Endothelial cell of umbilical vein (primary cell): ENCODE measurements at regions not wholly inside any gene's neighbourhood (a gene's known extent, or its start where the extent isn't known, plus 50 kb on each side); places are given as distances from the start of the nearest gene placed in this dataset.

Experiments
- BruUV-seq: library from RNA; stranded (reverse); fragments of 400-500 nt; replicated peaks from 2 replicates; lab custom pipeline; 2021; lab: Mats Ljungman, UMichigan
- CTCF ChIA-PET: fragments of 300-600, 350-600 bp; sonication (Branson Sonifier 250); formaldehyde crosslinking; loops from one replicate; lab custom pipeline; 2021; ENCODE audit warnings: antibody characterized with exemption, inconsistent platforms; lab: Charles Lee
- POLR2A ChIA-PET: fragments of 300-600, 350-600 bp; sonication (Branson Sonifier 250); formaldehyde crosslinking; loops from one replicate; lab custom pipeline; 2021; ENCODE audit warnings: antibody characterized with exemption, inconsistent platforms; lab: Charles Lee
- DNase-seq: peaks from one replicate; pipeline ENCODE4 v3.0.0-alpha.2; 2011; ENCODE audit warnings: low read depth, low spot score
- FAIRE-seq: peaks from 2 replicates; lab custom pipeline; 2011; peaks lifted over from hg19 to GRCh38; lab: Jason Lieb, UNC
- H2AFZ ChIP-seq: 2 replicates; pipeline ENCODE4 v1.6.0; 2012; ENCODE audit warnings: low read depth, low read length, control low read depth, inconsistent platforms
- H3K27ac ChIP-seq: 2 replicates; pipeline ENCODE4 v1.5.1; 2011; ENCODE audit warnings: low read depth, mild to moderate bottlenecking, control low read depth, low read length, moderate library complexity; ENCODE audit not compliant: insufficient read depth
- H3K27me3 ChIP-seq, 2 experiments: 2 replicates each; pipeline versions ENCODE4 v1.6.0 to v1.6.1; 2011; ENCODE audit warnings: low read length in 2 of 2, mixed read lengths in 1 of 2; ENCODE audit not compliant: control insufficient read depth in 2 of 2, insufficient read depth in 2 of 2
- H3K36me3 ChIP-seq, 2 experiments: 2 replicates in 1 of 2; 3 replicates in 1 of 2; pipeline ENCODE4 v1.5.1; 2011; ENCODE audit warnings: low read length in 2 of 2, mild to moderate bottlenecking in 1 of 2, moderate library complexity in 1 of 2; ENCODE audit not compliant: control insufficient read depth in 2 of 2, insufficient read depth in 2 of 2; ENCODE audit errors: extremely low read depth in 1 of 2
- H3K4me1 ChIP-seq: 3 replicates; pipeline ENCODE4 v1.5.1; 2011; ENCODE audit warnings: mild to moderate bottlenecking, low read length; ENCODE audit not compliant: control insufficient read depth, insufficient read depth; ENCODE audit errors: extremely low read depth
- H3K4me2 ChIP-seq: 2 replicates; pipeline ENCODE4 v1.6.1; 2011; ENCODE audit warnings: low read length, control low read depth, mixed read lengths; ENCODE audit not compliant: insufficient read depth
- H3K4me3 ChIP-seq, 3 experiments: fragments of 200-600 bp in 1 of 3; sonication (generic), shearing (Covaris generic) in 1 of 3; replicated peaks in 1 of 3; 2 replicates each; pipeline ENCODE4 v1.5.1; 2011 to 2016; ENCODE audit warnings: control low read depth in 3 of 3, low read length in 3 of 3, mild to moderate bottlenecking in 2 of 3, inconsistent platforms in 1 of 3, low read depth in 1 of 3, moderate library complexity in 1 of 3; ENCODE audit not compliant: insufficient read depth in 1 of 3
- H3K79me2 ChIP-seq: 2 replicates; pipeline ENCODE4 v1.6.0; 2012; ENCODE audit warnings: low read length, inconsistent platforms; ENCODE audit not compliant: control insufficient read depth, insufficient read depth
- H3K9ac ChIP-seq: replicated peaks from 2 replicates; pipeline ENCODE3; 2011; ENCODE audit warnings: low read length, control low read depth; ENCODE audit not compliant: insufficient read depth; ENCODE audit errors: extremely low read depth
- H3K9me1 ChIP-seq: replicated peaks from 3 replicates; pipeline ENCODE4 v1.6.0; 2011; ENCODE audit warnings: mild to moderate bottlenecking, low read length; ENCODE audit not compliant: control insufficient read depth, insufficient read depth; ENCODE audit errors: extremely low read depth
- H3K9me3 ChIP-seq: replicated peaks from 2 replicates; pipeline ENCODE4 v1.5.1; 2012; ENCODE audit warnings: low read length, inconsistent platforms; ENCODE audit not compliant: control insufficient read depth, insufficient read depth
- H4K20me1 ChIP-seq: replicated peaks from 2 replicates; pipeline ENCODE3; 2011; ENCODE audit warnings: mild to moderate bottlenecking, low read length; ENCODE audit not compliant: control insufficient read depth, insufficient read depth; ENCODE audit errors: extremely low read depth
- CTCF ChIP-seq, 2 donors: IDR thresholded peaks; 1 replicate in 1 of 2; 2 replicates in 1 of 2; pipeline ENCODE4 v1.5.1; 2011; ENCODE audit warnings: low read length in 2 of 2, mild to moderate bottlenecking in 2 of 2, moderate library complexity in 2 of 2, control low read depth in 1 of 2, inconsistent platforms in 1 of 2, low read depth in 1 of 2; ENCODE audit not compliant: insufficient read depth in 1 of 2; ENCODE audit errors: extremely low read depth in 1 of 2
- EZH2 ChIP-seq: IDR thresholded peaks from 2 replicates; pipeline ENCODE4 v1.6.1; 2012; ENCODE audit warnings: borderline replicate concordance, low read depth, mild to moderate bottlenecking, moderate library complexity, low read length, inconsistent platforms; ENCODE audit not compliant: severe bottlenecking
- FOS ChIP-seq: IDR thresholded peaks from 2 replicates; pipeline ENCODE4 v1.6.1; 2011; ENCODE audit warnings: mild to moderate bottlenecking, low read length, moderate library complexity, borderline replicate concordance; ENCODE audit not compliant: insufficient read depth
- GATA2 ChIP-seq: IDR thresholded peaks from 2 replicates; pipeline ENCODE4 v1.7.0; 2011; ENCODE audit warnings: low read depth, mild to moderate bottlenecking, moderate library complexity, mixed read lengths, low read length; ENCODE audit not compliant: insufficient read length, insufficient read depth
- JUN ChIP-seq: IDR thresholded peaks from 2 replicates; pipeline ENCODE4 v1.6.1; 2011; ENCODE audit warnings: borderline replicate concordance, low read depth; ENCODE audit not compliant: insufficient read length, insufficient read depth
- MAX ChIP-seq: IDR thresholded peaks from 2 replicates; pipeline ENCODE4 v1.6.1; 2011; ENCODE audit not compliant: insufficient read depth, insufficient read length
- MYC ChIP-seq: IDR thresholded peaks from one replicate; pipeline ENCODE4 v1.6.1; 2011; ENCODE audit warnings: mild to moderate bottlenecking, low read depth, low read length
- POLR2A ChIP-seq: IDR thresholded peaks from 2 replicates; pipeline ENCODE4 v1.6.1; 2012; ENCODE audit warnings: low read depth, mild to moderate bottlenecking, control low read depth, low read length
- POLR2AphosphoS5 ChIP-seq: IDR thresholded peaks from 2 replicates; pipeline ENCODE4 v1.6.1; 2012; ENCODE audit warnings: low read depth, mild to moderate bottlenecking, control low read depth, low read length, moderate library complexity; ENCODE audit not compliant: insufficient read depth
- dilution Hi-C: fragments of 300-500 bp; cut with MboI; formaldehyde crosslinking; loops from one replicate; pipeline ENCODE4 v1.15.0; 2019; ENCODE audit warnings: low sequenced_read_pairs; ENCODE audit not compliant: extremely low pct_ligation_motif_present
- intact Hi-C: fragments of 100-400 bp; cut with micrococcal nuclease; formaldehyde crosslinking; loops from one replicate; pipeline ENCODE4 v1.10.0; 2022

DNA sequence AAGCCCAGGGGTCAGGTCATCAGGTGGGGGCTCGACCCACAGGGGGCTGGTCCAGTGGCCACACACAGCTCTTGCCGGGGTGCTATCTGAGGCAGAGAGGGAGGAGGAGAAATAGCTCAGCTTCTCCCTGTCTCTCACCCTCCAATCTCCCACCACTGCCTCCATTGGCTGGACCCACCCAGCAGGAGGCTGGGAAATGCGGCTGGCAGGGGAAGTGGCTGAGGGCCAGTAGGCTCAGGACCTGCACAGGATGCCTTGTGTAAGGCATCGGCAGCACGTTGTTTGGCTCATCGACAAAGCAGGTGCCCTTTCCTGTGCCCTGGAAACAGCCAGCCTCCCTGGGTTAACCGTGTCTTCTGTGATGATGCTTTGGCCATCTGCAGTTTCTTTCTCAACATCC is 58.8 kb upstream of the SLC24A4 start:
- Histone ChIP-seq H3K27ac (no peak overlapping the region), H3K36me3 (no peaks in the 10 kb centered on the region), H2AFZ (no peak overlapping the region), H4K20me1 (no peaks in the 10 kb centered on the region), H3K4me3 (no peak overlapping the region), H3K9ac (no peak overlapping the region), H3K79me2 (no peaks in the 10 kb centered on the region), H3K27me3 (no peaks in the 10 kb centered on the region), H3K4me1 (no peaks in the 10 kb centered on the region), H3K9me3 (no peaks in the 10 kb centered on the region), H3K9me1 (no peaks in the 10 kb centered on the region), H3K4me2 (no peak overlapping the region)
- ChIA-PET POLR2A (no interaction called here), CTCF (interaction anchor here (0.8 to 1.7 kb wide), 3 partner anchors 9 to 196 kb away, joined by 3 to 4 read pairs (median 3); no protein-coding TSS in a partner anchor)
- TF ChIP-seq EZH2 = no peak
- TF ChIP-seq POLR2A = no peak
- TF ChIP-seq POLR2AphosphoS5 = no peak
- TF ChIP-seq MAX = no peak
- no peak for TF ChIP-seq JUN
- TF ChIP-seq MYC = no peak
- no peak for TF ChIP-seq FOS
- TF ChIP-seq CTCF (IDR thresholded peaks at IDR 0.05; ENCODE audit: extremely low read depth in 1 of 2, insufficient read depth in 1 of 2, low read depth in 1 of 2, low read length in 2 of 2) = no peak
- no peak for TF ChIP-seq GATA2
- FAIRE-seq (no peak), DNase-seq (no peak)
- intact Hi-C loops = no loop called here
- dilution Hi-C loops = no loop called here
- BruUV-seq = no TSS peak
